ENCODE measurements at regions not wholly inside any gene's neighbourhood (a gene's known extent, or its start where the extent isn't known, plus 50 kb on each side); places are given as distances from the start of the nearest gene placed in this dataset.

DNA sequence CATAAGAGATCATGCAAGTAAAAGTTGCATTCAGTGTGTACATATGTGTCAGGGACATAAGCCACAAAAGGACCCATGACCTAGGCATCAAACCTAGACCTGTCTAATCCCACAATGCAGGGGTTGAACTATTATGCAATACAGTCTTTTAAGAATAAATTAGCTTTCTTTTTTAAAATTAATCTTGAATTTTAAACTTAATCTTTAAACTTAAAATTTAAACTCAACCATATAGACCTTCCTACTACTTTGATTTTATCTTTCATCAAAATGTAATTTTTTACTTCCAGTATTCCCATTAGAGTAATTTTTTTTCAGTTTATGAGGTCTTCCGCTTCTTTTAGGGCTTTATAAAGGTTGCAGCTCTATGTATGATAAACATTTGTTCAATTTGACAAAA is 702.9 kb downstream of the SUCLG1 start:
- H3K27ac ChIP-seq: no peak overlapping the region
- TF ChIP-seq, protein P1, sequence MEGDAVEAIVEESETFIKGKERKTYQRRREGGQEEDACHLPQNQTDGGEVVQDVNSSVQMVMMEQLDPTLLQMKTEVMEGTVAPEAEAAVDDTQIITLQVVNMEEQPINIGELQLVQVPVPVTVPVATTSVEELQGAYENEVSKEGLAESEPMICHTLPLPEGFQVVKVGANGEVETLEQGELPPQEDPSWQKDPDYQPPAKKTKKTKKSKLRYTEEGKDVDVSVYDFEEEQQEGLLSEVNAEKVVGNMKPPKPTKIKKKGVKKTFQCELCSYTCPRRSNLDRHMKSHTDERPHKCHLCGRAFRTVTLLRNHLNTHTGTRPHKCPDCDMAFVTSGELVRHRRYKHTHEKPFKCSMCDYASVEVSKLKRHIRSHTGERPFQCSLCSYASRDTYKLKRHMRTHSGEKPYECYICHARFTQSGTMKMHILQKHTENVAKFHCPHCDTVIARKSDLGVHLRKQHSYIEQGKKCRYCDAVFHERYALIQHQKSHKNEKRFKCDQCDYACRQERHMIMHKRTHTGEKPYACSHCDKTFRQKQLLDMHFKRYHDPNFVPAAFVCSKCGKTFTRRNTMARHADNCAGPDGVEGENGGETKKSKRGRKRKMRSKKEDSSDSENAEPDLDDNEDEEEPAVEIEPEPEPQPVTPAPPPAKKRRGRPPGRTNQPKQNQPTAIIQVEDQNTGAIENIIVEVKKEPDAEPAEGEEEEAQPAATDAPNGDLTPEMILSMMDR (conservative IDR thresholded peaks at IDR 0.05): no peak

GRCh38 chr2:83747141-83747540 is 711.9 kb downstream of the SUCLG1 start:
- TF ChIP-seq, protein P1 (conservative IDR thresholded peaks at IDR 0.05): no peak
- no peak overlapping the region for H3K27ac ChIP-seq

DNA sequence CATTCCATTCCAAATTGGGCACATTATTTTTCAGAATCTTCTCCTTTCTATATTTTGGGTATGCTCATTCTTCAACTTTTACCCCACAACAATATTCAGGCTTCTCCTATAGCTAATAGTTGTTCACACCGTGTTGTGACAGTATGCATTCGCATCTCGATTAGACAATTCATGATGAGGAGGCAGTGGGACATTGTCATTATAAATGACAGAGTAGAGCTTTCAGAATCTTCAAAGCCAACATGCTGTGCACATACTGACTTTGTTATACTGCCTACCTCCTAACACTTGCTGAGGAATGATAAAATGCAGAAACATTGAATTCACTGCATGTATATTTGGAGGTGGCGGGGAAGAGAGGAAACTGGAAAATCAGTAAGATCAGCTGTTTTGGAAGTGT is 714.2 kb downstream of the SUCLG1 start:
- TF ChIP-seq, protein P1 (conservative IDR thresholded peaks at IDR 0.05): no peak
- H3K27ac ChIP-seq: no peak overlapping the region

GRCh38 chr2:83742117-83742782 is 716.8 kb downstream of the SUCLG1 start:
- no peak overlapping the region for H3K27ac ChIP-seq
- TF ChIP-seq, protein P1 (conservative IDR thresholded peaks at IDR 0.05): no peak

DNA sequence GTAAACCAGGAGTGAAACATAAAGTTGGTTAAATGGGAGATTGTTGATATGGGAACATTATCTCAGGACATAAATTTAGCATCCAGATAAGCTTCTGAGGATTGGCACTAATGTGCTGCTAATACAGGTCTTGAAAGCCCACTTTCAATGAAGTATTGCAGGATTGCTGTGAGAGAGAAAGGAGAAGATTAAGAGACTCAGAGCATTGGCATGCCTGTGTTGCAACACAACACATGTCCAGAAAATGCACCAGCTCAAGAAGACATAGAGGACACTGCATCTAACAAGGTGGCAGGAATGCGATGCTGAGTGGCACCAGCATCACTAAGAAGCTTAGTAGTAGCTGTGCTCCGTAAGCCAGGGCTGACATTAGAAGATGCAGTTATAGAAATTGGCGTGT is 728.9 kb downstream of the SUCLG1 start:
- H3K27ac ChIP-seq: no peak overlapping the region
- TF ChIP-seq, protein P1 (conservative IDR thresholded peaks at IDR 0.05): no peak

DNA sequence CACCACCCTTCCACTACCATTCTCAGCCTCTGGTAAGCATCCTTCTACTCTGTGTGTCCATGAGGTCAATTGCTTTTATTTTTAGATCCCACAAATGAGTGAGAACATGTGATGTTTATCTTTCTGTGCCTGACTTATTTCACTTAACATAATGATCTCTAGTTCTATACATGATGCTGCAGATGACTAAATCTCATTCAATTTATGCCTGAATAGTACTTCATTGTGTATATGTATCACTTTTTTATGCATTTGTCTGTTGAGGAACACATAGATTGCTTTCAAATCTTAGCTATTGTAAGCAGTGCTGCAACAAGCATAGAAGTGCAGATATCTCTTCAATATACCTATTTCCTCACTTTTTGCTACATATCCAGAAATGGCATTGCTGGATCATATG is 733.3 kb downstream of the SUCLG1 start:
- TF ChIP-seq, protein P1 (conservative IDR thresholded peaks at IDR 0.05): no peak
- H3K27ac ChIP-seq: no peak overlapping the region

DNA sequence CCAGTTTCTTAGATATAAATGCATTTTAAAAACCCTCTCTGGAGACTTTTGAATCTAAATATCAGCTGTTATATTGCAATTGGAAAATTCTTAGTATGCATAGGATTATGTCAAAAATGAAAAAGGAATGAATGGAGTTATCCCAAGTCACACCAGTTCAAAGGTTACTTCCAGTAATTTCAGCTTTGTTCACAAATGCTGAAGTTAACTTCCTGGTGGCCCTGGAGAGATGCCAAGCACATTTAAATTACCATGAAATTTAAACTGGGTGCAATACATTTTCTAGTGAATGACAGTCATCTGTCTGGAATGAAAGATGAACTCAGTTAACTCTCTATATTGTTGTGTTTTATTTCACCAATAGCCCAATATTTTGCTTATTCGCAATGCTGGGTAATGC is 753.9 kb downstream of the SUCLG1 start:
- TF ChIP-seq, protein P1 (conservative IDR thresholded peaks at IDR 0.05): no peak
- H3K27ac ChIP-seq: no peak overlapping the region

Measured in VCaP (cell line).